HEK293 (cell line): ENCODE measurements at regions not wholly inside any gene's neighbourhood (a gene's known extent, or its start where the extent isn't known, plus 50 kb on each side); places are given as distances from the start of the nearest gene placed in this dataset.
A peak's percentile ranks its signal among the peaks of the same experiment; 100 is the strongest.

ENCODE experiments used
- CTCF ChIA-PET: fragments of 350-600 bp; formaldehyde crosslinking; extraction: SDS; loops from one replicate; lab custom pipeline; 2021; ENCODE audit warnings: antibody characterized with exemption; lab: Yijun Ruan, JAX
- POLR2A ChIA-PET: fragments of 300-600 bp; formaldehyde crosslinking; extraction: SDS; loops from one replicate; lab custom pipeline; 2020; ENCODE audit warnings: antibody characterized with exemption, inconsistent platforms; lab: Yijun Ruan, JAX
- H3K27ac ChIP-seq: fragments of 200-500 bp; sonication (Bioruptor generic); 2 replicates; pipeline ENCODE4 v1.5.1; 2014; ENCODE audit warnings: low read depth, low read length, control low read depth, inconsistent platforms; ENCODE audit errors: extremely low read depth
- H3K36me3 ChIP-seq, 2 experiments: fragments of 200-500 bp in 1 of 2; sonication (Bioruptor generic) in 1 of 2; 1 replicate in 1 of 2; 2 replicates in 1 of 2; pipeline ENCODE4 v1.5.1; 2014 to 2017; ENCODE audit warnings: inconsistent platforms in 2 of 2, low read length in 2 of 2; ENCODE audit not compliant: control insufficient read depth in 2 of 2, insufficient read depth in 1 of 2
- H3K4me1 ChIP-seq: fragments of 200-500 bp; sonication (Bioruptor generic); 2 replicates; pipeline ENCODE4 v1.5.1; 2014; ENCODE audit warnings: mild to moderate bottlenecking, low read length, inconsistent platforms; ENCODE audit not compliant: control insufficient read depth, insufficient read depth
- H3K4me3 ChIP-seq: 2 replicates; pipeline ENCODE4 v1.5.1; 2011; ENCODE audit warnings: low read depth, mild to moderate bottlenecking, control low read depth, low read length, moderate library complexity
- H3K9me3 ChIP-seq: fragments of 200-500 bp; sonication (Bioruptor generic); 2 replicates; pipeline ENCODE4 v1.5.1; 2014; ENCODE audit warnings: low read depth, low read length, inconsistent platforms; ENCODE audit not compliant: control insufficient read depth, insufficient read depth
- GFI1B ChIP-seq: fragments of 450-650 bp; formaldehyde crosslinking; IDR thresholded peaks from 2 replicates; pipeline ENCODE4 v1.5.1; 2016; ENCODE audit warnings: missing biosample characterization, missing genetic modification characterization
- KLF1 ChIP-seq: fragments of 450-650 bp; formaldehyde crosslinking; IDR thresholded peaks from 2 replicates; pipeline ENCODE4 v1.5.1; 2016; ENCODE audit warnings: missing biosample characterization, missing genetic modification characterization
- KLF10 ChIP-seq: fragments of 450-650 bp; IDR thresholded peaks from 2 replicates; pipeline ENCODE4 v1.5.1; 2018; ENCODE audit warnings: missing biosample characterization, mild to moderate bottlenecking, missing genetic modification characterization
- KLF16 ChIP-seq: fragments of 450-650 bp; formaldehyde crosslinking; IDR thresholded peaks from 2 replicates; pipeline ENCODE4 v1.5.1; 2017; ENCODE audit warnings: missing biosample characterization, missing genetic modification characterization
- KLF9 ChIP-seq: fragments of 450-650 bp; formaldehyde crosslinking; IDR thresholded peaks from 2 replicates; pipeline ENCODE4 v1.5.1; 2016; ENCODE audit warnings: missing biosample characterization, missing genetic modification characterization, low read depth
- SP2 ChIP-seq: fragments of 450-650 bp; formaldehyde crosslinking; IDR thresholded peaks from 2 replicates; pipeline ENCODE4 v1.5.1; 2016; ENCODE audit warnings: missing biosample characterization, missing genetic modification characterization
- ZBTB7A ChIP-seq: fragments of 450-650 bp; formaldehyde crosslinking; IDR thresholded peaks from 2 replicates; pipeline ENCODE4 v1.5.1; 2016; ENCODE audit warnings: low read depth, missing biosample characterization, missing genetic modification characterization
- ZNF138 ChIP-seq: fragments of 450-650 bp; formaldehyde crosslinking; IDR thresholded peaks from 2 replicates; pipeline ENCODE4 v1.5.1; 2016; ENCODE audit warnings: missing biosample characterization, missing genetic modification characterization, borderline replicate concordance
- ZNF223 ChIP-seq: fragments of 450-650 bp; formaldehyde crosslinking; IDR thresholded peaks from 2 replicates; pipeline ENCODE4 v1.5.1; 2016; ENCODE audit warnings: missing biosample characterization, missing genetic modification characterization
- ZNF433 ChIP-seq: fragments of 450-650 bp; formaldehyde crosslinking; IDR thresholded peaks from 2 replicates; pipeline ENCODE4 v1.5.1; 2016; ENCODE audit warnings: missing biosample characterization, missing genetic modification characterization, low read depth
- ZNF521 ChIP-seq: fragments of 450-650 bp; formaldehyde crosslinking; IDR thresholded peaks from 2 replicates; pipeline ENCODE4 v1.5.1; 2017; ENCODE audit warnings: missing biosample characterization, mild to moderate bottlenecking, missing genetic modification characterization
- ZNF600 ChIP-seq: fragments of 450-650 bp; formaldehyde crosslinking; IDR thresholded peaks from 2 replicates; pipeline ENCODE4 v1.5.1; 2016; ENCODE audit warnings: missing biosample characterization, missing genetic modification characterization
- ZNF670 ChIP-seq: fragments of 450-650 bp; formaldehyde crosslinking; IDR thresholded peaks from 2 replicates; pipeline ENCODE4 v1.5.1; 2016; ENCODE audit warnings: missing biosample characterization, missing genetic modification characterization, low read depth
- ZNF677 ChIP-seq: fragments of 450-650 bp; IDR thresholded peaks from 2 replicates; pipeline ENCODE4 v1.5.0; 2018; ENCODE audit warnings: missing biosample characterization, mild to moderate bottlenecking, missing genetic modification characterization, moderate library complexity
- ZNF768 ChIP-seq: fragments of 450-650 bp; formaldehyde crosslinking; IDR thresholded peaks from 2 replicates; pipeline ENCODE4 v1.5.1; 2018; ENCODE audit warnings: missing biosample characterization, mild to moderate bottlenecking, missing genetic modification characterization
- ZSCAN16 ChIP-seq: fragments of 450-650 bp; formaldehyde crosslinking; IDR thresholded peaks from 2 replicates; pipeline ENCODE4 v1.5.1; 2016; ENCODE audit warnings: missing biosample characterization, missing genetic modification characterization

GRCh38 chr2:386406-387103, 98.7 kb upstream of the ALKAL2 start:
- POLR2A ChIA-PET: no interaction called here
- no peak overlapping the region for H3K4me3 ChIP-seq
- H3K27ac ChIP-seq: no peak overlapping the region
- H3K4me1 ChIP-seq: no peaks in the 10 kb centered on the region; the same call in 1 of the 2 replicates
- H3K36me3 ChIP-seq: no peaks in the 10 kb centered on the region
- CTCF ChIA-PET: no interaction called here
- no peak for TF ChIP-seq ZNF138 (tag by site-specific recombination)
- TF ChIP-seq, all 188 proteins: peak for 0
- no peaks in the 10 kb centered on the region for H3K9me3 ChIP-seq

- H3K27ac ChIP-seq: no peak overlapping the region
- ChIA-PET CTCF (no interaction called here), POLR2A (no interaction called here)
- H3K4me3 ChIP-seq: no peak overlapping the region
- no peak for TF ChIP-seq KLF9
- no peak for TF ChIP-seq ZNF223 (tag by site-specific recombination)
- no peak for TF ChIP-seq KLF16 (tag by site-specific recombination)
- H3K9me3 ChIP-seq: no peaks in the 10 kb centered on the region
- H3K4me1 ChIP-seq: no peaks in the 10 kb centered on the region; the same call in 1 of the 2 replicates
- H3K36me3 ChIP-seq: no peaks in the 10 kb centered on the region
Measured at GRCh38 chr2:385785-386184, 97.9 kb upstream of the ALKAL2 start.

GRCh38 chr2:385061-385460, 97.2 kb upstream of the ALKAL2 start:
- Histone ChIP-seq H3K36me3 (no peaks in the 10 kb centered on the region), H3K27ac (no peak overlapping the region), H3K9me3 (no peaks in the 10 kb centered on the region), H3K4me3 (no peak overlapping the region), H3K4me1 (no peaks in the 10 kb centered on the region; the same call in 1 of the 2 replicates)
- ChIA-PET CTCF (no interaction called here), POLR2A (no interaction called here)
- TF ChIP-seq KLF9 (no peak), ZSCAN16 (tag by site-specific recombination) (no peak), SP2 (tag by site-specific recombination) (no peak)

DNA sequence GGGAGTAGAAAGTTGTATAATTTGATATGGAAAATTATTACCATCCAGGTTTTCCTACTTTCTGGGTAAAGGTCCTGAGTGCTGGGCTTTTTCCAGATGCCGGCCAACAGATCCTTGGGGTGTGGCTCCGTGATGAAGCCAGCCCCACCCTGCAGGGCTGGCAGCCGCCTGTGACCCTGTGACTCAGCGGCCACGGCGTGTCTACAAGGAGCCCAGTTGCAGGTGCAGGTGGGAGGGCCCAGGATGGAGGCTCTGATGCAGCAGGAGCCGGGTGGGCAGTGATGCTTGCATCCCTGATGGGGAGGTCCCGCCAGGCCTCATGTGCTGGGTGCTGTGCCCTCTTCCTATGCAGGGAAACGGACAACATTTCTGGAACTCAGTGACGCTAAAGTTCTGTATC, 96.0 kb upstream of the ALKAL2 start:
- POLR2A ChIA-PET: no interaction called here
- no peaks in the 10 kb centered on the region for H3K9me3 ChIP-seq
- no peaks in the 10 kb centered on the region; the same call in 1 of the 2 replicates for H3K4me1 ChIP-seq
- no peaks in the 10 kb centered on the region for H3K36me3 ChIP-seq
- TF ChIP-seq ZNF433 (tag by site-specific recombination) (no peak), KLF1 (peak; percentile 59)
- no peak overlapping the region for H3K27ac ChIP-seq
- no peak overlapping the region for H3K4me3 ChIP-seq
- CTCF ChIA-PET: interaction anchor here (0.9 to 1.0 kb wide), 2 partner anchors 33 to 145 kb away, joined by 3 to 6 read pairs; no protein-coding TSS in a partner anchor

GRCh38 chr2:383178-383577, 95.3 kb upstream of the ALKAL2 start:
- POLR2A ChIA-PET: no interaction called here
- TF ChIP-seq ZNF677 (tag by site-specific recombination) (no peak), ZNF521 (tag by site-specific recombination) (no peak), ZBTB7A (no peak), ZNF433 (tag by site-specific recombination) (no peak), ZNF768 (tag by site-specific recombination) (no peak), ZNF600 (no peak), KLF10 (tag by site-specific recombination) (no peak), ZNF670 (tag by site-specific recombination) (no peak), GFI1B (tag by site-specific recombination) (no peak)
- TF ChIP-seq, all 188 proteins: peak for 0
- Histone ChIP-seq H3K27ac (no peak overlapping the region), H3K4me1 (no peaks in the 10 kb centered on the region; the same call in 1 of the 2 replicates), H3K36me3 (no peaks in the 10 kb centered on the region), H3K4me3 (no peak overlapping the region), H3K9me3 (no peaks in the 10 kb centered on the region)
- CTCF ChIA-PET: no interaction called here
